ENCODE measurements at regions not wholly inside any gene's neighbourhood (a gene's known extent, or its start where the extent isn't known, plus 50 kb on each side); places are given as distances from the start of the nearest gene placed in this dataset.

GRCh38 chr16:22614271-22614947 lies 103.7 kb downstream of the NPIPB5 start:
- TF ChIP-seq CTCF (IDR thresholded peaks at IDR 0.05; ENCODE audit: low read length) (no peak), EZH2phosphoT487 (IDR thresholded peaks at IDR 0.05; ENCODE audit: low read length) (no peak)

Data from MM.1S (cell line).